DND-41 (cell line): ENCODE measurements at regions not wholly inside any gene's neighbourhood (a gene's known extent, or its start where the extent isn't known, plus 50 kb on each side); places are given as distances from the start of the nearest gene placed in this dataset.
A peak's percentile ranks its signal among the peaks of the same experiment; 100 is the strongest.

Source experiments
- ATAC-seq: fragments of 200-7000 bp; cut with Tn5 transposase; 3 replicates; pipeline ENCODE4 v1.9.1; 2021; ENCODE audit warnings: low read depth; ENCODE audit not compliant: insufficient read depth
- DNase-seq: peaks from one replicate; pipeline ENCODE4 v3.0.0-alpha.2; 2020
- H2AFZ ChIP-seq: 2 replicates; pipeline ENCODE4 v1.6.0; 2012; ENCODE audit warnings: low read depth, low read length
- H3K27ac ChIP-seq: 2 replicates; pipeline ENCODE4 v1.5.1; 2012; ENCODE audit warnings: low read length, inconsistent platforms
- H3K27me3 ChIP-seq: fragments of 200-600 bp; sonication (generic); 2 replicates; pipeline ENCODE4 v1.6.0; 2012; ENCODE audit warnings: low read length, mild to moderate bottlenecking, inconsistent platforms; ENCODE audit not compliant: insufficient read depth, poor library complexity
- H3K36me3 ChIP-seq: 2 replicates; pipeline ENCODE4 v1.5.1; 2012; ENCODE audit warnings: low read length, inconsistent platforms; ENCODE audit not compliant: insufficient read depth
- H3K4me1 ChIP-seq: 2 replicates; pipeline ENCODE4 v1.5.1; 2012; ENCODE audit warnings: mild to moderate bottlenecking, low read length; ENCODE audit not compliant: insufficient read depth
- H3K4me2 ChIP-seq: 2 replicates; pipeline ENCODE4 v1.6.0; 2012; ENCODE audit warnings: mild to moderate bottlenecking, moderate library complexity, low read length, inconsistent platforms; ENCODE audit not compliant: insufficient read depth
- H3K4me3 ChIP-seq, 2 experiments: fragments of 200-600 bp in 1 of 2; shearing (Covaris generic) in 1 of 2; 2 replicates each; pipeline ENCODE4 v1.5.1; 2012 to 2016; ENCODE audit warnings: inconsistent platforms in 2 of 2, low read length in 2 of 2, mild to moderate bottlenecking in 2 of 2, low read depth in 1 of 2, moderate library complexity in 1 of 2
- H3K79me2 ChIP-seq: 2 replicates; pipeline ENCODE4 v1.6.0; 2012; ENCODE audit warnings: low read length, inconsistent platforms; ENCODE audit not compliant: insufficient read depth
- H3K9ac ChIP-seq: 2 replicates; pipeline ENCODE4 v1.6.0; 2012; ENCODE audit warnings: low read depth, mild to moderate bottlenecking, inconsistent platforms, low read length, moderate library complexity
- H3K9me3 ChIP-seq: 2 replicates; pipeline ENCODE4 v1.5.1; 2012; ENCODE audit warnings: low read length, moderate library complexity, mild to moderate bottlenecking, inconsistent platforms; ENCODE audit not compliant: insufficient read depth, severe bottlenecking
- H4K20me1 ChIP-seq: 2 replicates; pipeline ENCODE4 v1.6.0; 2012; ENCODE audit warnings: low read length; ENCODE audit not compliant: insufficient read depth
- CTCF ChIP-seq: IDR thresholded peaks from 2 replicates; pipeline ENCODE4 v1.5.1; 2012; ENCODE audit warnings: borderline replicate concordance, low read length, moderate library complexity, mild to moderate bottlenecking; ENCODE audit not compliant: poor library complexity, severe bottlenecking; ENCODE audit errors: extremely low read depth
- EZH2 ChIP-seq: IDR thresholded peaks from 3 replicates; pipeline ENCODE4 v1.6.1; 2012; ENCODE audit warnings: borderline replicate concordance, low read depth, mild to moderate bottlenecking, moderate library complexity, low read length, inconsistent platforms; ENCODE audit not compliant: severe bottlenecking

- Histone ChIP-seq H3K79me2 (no peaks in the 10 kb centered on the region), H4K20me1 (no peaks in the 10 kb centered on the region), H3K9me3 (no peaks in the 10 kb centered on the region), H3K9ac (no peak overlapping the region), H3K27me3 (no peaks in the 10 kb centered on the region), H2AFZ (no peak overlapping the region), H3K36me3 (no peaks in the 10 kb centered on the region), H3K4me2 (no peak overlapping the region), H3K27ac (no peak overlapping the region), H3K4me1 (no peaks in the 10 kb centered on the region), H3K4me3 (no peak overlapping the region)
- TF ChIP-seq CTCF (no peak), EZH2 (no peak)
- DNase-seq (no peak), ATAC-seq (no peak)
Measured at GRCh38 chr2:17313261-17313660, 205.0 kb downstream of the RAD51AP2 start.

GRCh38 chr2:17311771-17312511 is 206.3 kb downstream of the RAD51AP2 start:
- Histone ChIP-seq H2AFZ (no peak overlapping the region), H3K4me2 (no peak overlapping the region), H3K79me2 (no peaks in the 10 kb centered on the region), H4K20me1 (no peaks in the 10 kb centered on the region), H3K9me3 (no peaks in the 10 kb centered on the region), H3K4me3 (no peak overlapping the region; a peak in 1 of 4 replicates), H3K4me1 (no peaks in the 10 kb centered on the region), H3K9ac (no peak overlapping the region), H3K36me3 (no peaks in the 10 kb centered on the region), H3K27me3 (no peaks in the 10 kb centered on the region), H3K27ac (no peak overlapping the region)
- TF ChIP-seq EZH2 (no peak), CTCF (no peak)
- DNase-seq (no peak), ATAC-seq (peak; percentile 81)

GRCh38 chr2:17311106-17311619 is 207.1 kb downstream of the RAD51AP2 start:
- no peaks in the 10 kb centered on the region for H3K27me3 ChIP-seq
- H3K4me2 ChIP-seq, result no peak overlapping the region
- no peaks in the 10 kb centered on the region for H3K79me2 ChIP-seq
- DNase-seq (no peak), ATAC-seq (no peak)
- H3K36me3 ChIP-seq, result no peaks in the 10 kb centered on the region
- H3K27ac ChIP-seq, result no peak overlapping the region
- no peaks in the 10 kb centered on the region for H3K4me1 ChIP-seq
- no peak overlapping the region for H3K4me3 ChIP-seq
- no peak for TF ChIP-seq CTCF
- no peak for TF ChIP-seq EZH2
- no peak overlapping the region for H2AFZ ChIP-seq
- no peaks in the 10 kb centered on the region for H4K20me1 ChIP-seq
- H3K9ac ChIP-seq, result no peak overlapping the region
- H3K9me3 ChIP-seq, result no peaks in the 10 kb centered on the region
